PC-9 (cell line): ENCODE measurements at regions not wholly inside any gene's neighbourhood (a gene's known extent, or its start where the extent isn't known, plus 50 kb on each side); places are given as distances from the start of the nearest gene placed in this dataset.

Experiments
- BruUV-seq: library from RNA; stranded (reverse); fragments of 400-500 nt; replicated peaks from 2 replicates; lab custom pipeline; 2021; lab: Mats Ljungman, UMichigan
- CTCF ChIA-PET: fragments of 300-600 bp; sonication (Branson Sonifier 250); formaldehyde crosslinking; loops from one replicate; lab custom pipeline; 2022; ENCODE audit warnings: antibody characterized with exemption; lab: Charles Lee
- POLR2A ChIA-PET: fragments of 300-600 bp; sonication (Branson Sonifier 250); formaldehyde crosslinking; loops from one replicate; lab custom pipeline; 2022; ENCODE audit warnings: antibody characterized with exemption; ENCODE audit not compliant: unreplicated experiment; lab: Charles Lee
- DNase-seq, 2 experiments: peaks; one replicate each; pipeline versions ENCODE4 v3.0.0 to v3.0.0-alpha.2; 2015 to 2022; ENCODE audit warnings: mixed read lengths in 1 of 2
- H2AFZ ChIP-seq: fragments of 200-600 bp; sonication (generic); 2 replicates; pipeline ENCODE4 v1.8.1; 2017; ENCODE audit warnings: antibody characterized with exemption
- H3F3A ChIP-seq: fragments of 200-600 bp; sonication (generic); 2 replicates; pipeline ENCODE4 v1.8.1; 2017; ENCODE audit warnings: antibody characterized with exemption, mild to moderate bottlenecking, low read depth; ENCODE audit not compliant: insufficient read depth
- H3K27ac ChIP-seq: fragments of 200-600 bp; sonication (generic); 2 replicates; pipeline ENCODE4 v1.6.1; 2016; ENCODE audit warnings: mixed run types
- H3K27me3 ChIP-seq: fragments of 200-600 bp; sonication (generic); 2 replicates; pipeline ENCODE4 v1.6.1; 2016; ENCODE audit warnings: low read depth, mixed run types; ENCODE audit not compliant: insufficient read depth
- H3K36me3 ChIP-seq: fragments of 200-600 bp; sonication (generic); 2 replicates; pipeline ENCODE4 v1.6.1; 2016; ENCODE audit warnings: low read depth, mixed run types
- H3K4me1 ChIP-seq: fragments of 200-600 bp; sonication (generic); replicated peaks from 2 replicates; pipeline ENCODE4 v1.6.1; 2016; ENCODE audit warnings: mixed run types; ENCODE audit not compliant: insufficient read depth
- H3K4me2 ChIP-seq: fragments of 200-600 bp; sonication (generic); 2 replicates; pipeline ENCODE4 v1.6.1; 2017; ENCODE audit warnings: mixed run types
- H3K4me3 ChIP-seq: fragments of 200-600 bp; sonication (generic); 2 replicates; pipeline ENCODE4 v1.6.1; 2016; ENCODE audit warnings: mixed run types
- H3K79me2 ChIP-seq: fragments of 200-600 bp; sonication (generic); 2 replicates; pipeline ENCODE4 v1.6.1; 2017; ENCODE audit warnings: low read depth, mixed run types
- H3K9me2 ChIP-seq: fragments of 200-600 bp; sonication (generic); 2 replicates; pipeline ENCODE4 v1.8.1; 2017; ENCODE audit warnings: mild to moderate bottlenecking; ENCODE audit not compliant: insufficient read depth
- H3K9me3 ChIP-seq: fragments of 200-600 bp; sonication (generic); 2 replicates; pipeline ENCODE4 v1.8.1; 2016; ENCODE audit warnings: low read depth; ENCODE audit not compliant: insufficient read depth
- H4K20me1 ChIP-seq: fragments of 200-600 bp; sonication (generic); 2 replicates; pipeline ENCODE4 v1.8.1; 2017; ENCODE audit not compliant: insufficient read depth
- CTCF ChIP-seq: fragments of 200-600 bp; sonication (generic); conservative IDR thresholded peaks from 2 replicates; pipeline ENCODE4 v1.6.1; 2017; ENCODE audit warnings: mixed run types, antibody characterized with exemption, mild to moderate bottlenecking, moderate library complexity
- EZH2 ChIP-seq: fragments of 200-600 bp; sonication (generic); IDR thresholded peaks from 2 replicates; pipeline ENCODE4 v1.8.0; 2017; ENCODE audit warnings: antibody characterized with exemption, low read depth
- intact Hi-C: fragments of 100-400 bp; cut with micrococcal nuclease; formaldehyde crosslinking; loops from one replicate; pipeline ENCODE4 v1.10.0; 2022; ENCODE audit not compliant: unreplicated experiment

- ChIA-PET CTCF (interaction anchor here (0.7 kb wide), 1 partner anchor 58 kb away, joined by 3 read pairs; no protein-coding TSS in a partner anchor), POLR2A (interaction anchor here (0.5 to 0.6 kb wide), 2 partner anchors 9 to 25 kb away, joined by 3 to 5 read pairs; no protein-coding TSS in a partner anchor)
- Histone ChIP-seq H3F3A (peaks cover 46% of the 10 kb centered on the region), H3K27ac (peak overlapping the region; percentile 99; the same call in 1 of the 2 replicates), H3K4me2 (no peak overlapping the region), H3K27me3 (no peaks in the 10 kb centered on the region), H3K9me2 (no peaks in the 10 kb centered on the region), H3K4me3 (no peak overlapping the region), H2AFZ (no peak overlapping the region), H3K36me3 (peaks cover 37% of the 10 kb centered on the region), H3K4me1 (peaks cover 55% of the 10 kb centered on the region), H3K79me2 (peaks cover 85% of the 10 kb centered on the region), H3K9me3 (peaks cover 19% of the 10 kb centered on the region), H4K20me1 (no peaks in the 10 kb centered on the region)
- BruUV-seq: no TSS peak
- no peak for DNase-seq
- TF ChIP-seq EZH2 (no peak), CTCF (no peak)
- intact Hi-C loops: no loop called here
These were observed 293.2 kb downstream of the SOX9 start for GRCh38 chr17:72414032-72414396.

- H3K27ac ChIP-seq: 0 out of 2 replicates have a peak overlapping the region, but pooled peaks have one; percentile 22
- peaks cover 85% of the 10 kb centered on the region for H3K79me2 ChIP-seq
- H3K4me2 ChIP-seq: no peak overlapping the region
- BruUV-seq: no TSS peak
- H3K27me3 ChIP-seq: no peaks in the 10 kb centered on the region
- ChIA-PET CTCF (no interaction called here), POLR2A (interaction anchor here (0.7 kb wide), 1 partner anchor 970 kb away, joined by 21 read pairs; no protein-coding TSS in a partner anchor)
- no peak overlapping the region for H2AFZ ChIP-seq
- H3K4me1 ChIP-seq: peaks cover 55% of the 10 kb centered on the region
- no peak overlapping the region for H3K4me3 ChIP-seq
- H4K20me1 ChIP-seq: no peaks in the 10 kb centered on the region
- peaks cover 19% of the 10 kb centered on the region for H3K9me3 ChIP-seq
- no peak for DNase-seq
- intact Hi-C loops: no loop called here
- TF ChIP-seq EZH2 (no peak), CTCF (no peak)
- H3K36me3 ChIP-seq: peaks cover 47% of the 10 kb centered on the region
- H3K9me2 ChIP-seq: no peaks in the 10 kb centered on the region
- H3F3A ChIP-seq: peaks cover 36% of the 10 kb centered on the region
These were observed 294.4 kb downstream of the SOX9 start for GRCh38 chr17:72414967-72415853.

- H3F3A ChIP-seq: peaks cover 38% of the 10 kb centered on the region
- no TSS peak for BruUV-seq
- intact Hi-C loops: no loop called here
- POLR2A ChIA-PET: interaction anchor here (0.7 kb wide), 1 partner anchor 971 kb away, joined by 21 read pairs; no protein-coding TSS in a partner anchor
- H3K79me2 ChIP-seq: peaks cover 85% of the 10 kb centered on the region
- no peak overlapping the region for H3K27ac ChIP-seq
- H3K4me2 ChIP-seq: no peak overlapping the region
- H3K4me1 ChIP-seq: peaks cover 55% of the 10 kb centered on the region
- H3K36me3 ChIP-seq: peaks cover 47% of the 10 kb centered on the region
- CTCF ChIA-PET: no interaction called here
- H3K4me3 ChIP-seq: no peak overlapping the region
- peaks cover 19% of the 10 kb centered on the region for H3K9me3 ChIP-seq
- H3K9me2 ChIP-seq: no peaks in the 10 kb centered on the region
- no peaks in the 10 kb centered on the region for H3K27me3 ChIP-seq
- H4K20me1 ChIP-seq: no peaks in the 10 kb centered on the region
- DNase-seq: peak in 1 of 2 experiments; percentile 48
- TF ChIP-seq EZH2 (no peak), CTCF (no peak)
- H2AFZ ChIP-seq: no peak overlapping the region
These were observed 295.3 kb downstream of the SOX9 start for GRCh38 chr17:72416054-72416675.
